Mucosa of stomach (tissue), 1 donor: ENCODE measurements at regions not wholly inside any gene's neighbourhood (a gene's known extent, or its start where the extent isn't known, plus 50 kb on each side); places are given as distances from the start of the nearest gene placed in this dataset.

ENCODE experiments used
- H3K27me3 ChIP-seq: one replicate; pipeline ENCODE4 v1.7.0; 2013; ENCODE audit warnings: mild to moderate bottlenecking, low read length; ENCODE audit not compliant: control insufficient read depth, insufficient read depth
- H3K36me3 ChIP-seq: one replicate; pipeline ENCODE4 v1.7.0; 2013; ENCODE audit warnings: low read length; ENCODE audit not compliant: control insufficient read depth, insufficient read depth
- H3K4me1 ChIP-seq: one replicate; pipeline ENCODE4 v1.7.0; 2013; ENCODE audit warnings: mild to moderate bottlenecking, low read length; ENCODE audit not compliant: control insufficient read depth, insufficient read depth
- H3K4me3 ChIP-seq: one replicate; pipeline ENCODE4 v1.7.0; 2013; ENCODE audit warnings: low read length
- H3K9ac ChIP-seq: one replicate; pipeline ENCODE4 v1.7.0; 2013; ENCODE audit warnings: mild to moderate bottlenecking, low read length, moderate library complexity
- H3K9me3 ChIP-seq: one replicate; pipeline ENCODE4 v1.7.0; 2013; ENCODE audit warnings: mild to moderate bottlenecking, low read length, moderate library complexity; ENCODE audit not compliant: control insufficient read depth
- donor health status: Pancreatic carcinoma.

DNA sequence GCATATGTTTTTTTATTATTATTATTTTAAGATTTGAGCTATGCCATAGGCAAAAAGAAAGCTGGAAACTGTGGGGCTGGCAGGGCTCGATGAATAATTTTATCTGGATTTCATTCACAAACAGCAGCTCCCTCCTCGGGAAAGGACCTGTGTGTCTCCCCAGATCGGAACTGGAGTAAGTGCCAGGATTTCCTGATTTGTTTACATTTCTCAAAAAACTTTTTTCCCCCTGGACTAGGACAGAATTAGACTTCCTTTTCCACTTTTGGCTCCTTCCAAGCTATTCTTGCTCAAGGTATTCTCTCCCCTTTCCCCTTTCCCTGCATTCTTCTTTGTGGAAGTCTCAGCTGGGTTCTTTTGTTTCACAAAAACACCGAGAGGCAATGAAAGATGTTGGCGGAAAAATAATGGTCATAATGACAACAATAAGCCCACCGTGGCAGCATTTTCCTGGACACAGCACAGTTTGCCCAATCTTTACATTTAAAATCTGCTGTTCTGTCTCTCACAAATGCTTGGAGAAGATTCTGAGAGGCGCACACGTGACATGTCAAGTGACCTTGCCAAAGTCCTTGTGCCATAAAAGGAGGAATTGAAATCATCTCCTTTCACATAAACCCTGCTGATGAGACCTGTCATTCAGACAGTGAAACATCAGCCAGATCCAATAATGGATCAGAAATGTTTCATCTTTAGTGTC is 85.8 kb upstream of the PREP start:
- Histone ChIP-seq H3K4me1 (no peaks in the 10 kb centered on the region), H3K9me3 (no peaks in the 10 kb centered on the region), H3K4me3 (no peak overlapping the region), H3K36me3 (no peaks in the 10 kb centered on the region), H3K27me3 (no peaks in the 10 kb centered on the region), H3K9ac (no peak overlapping the region)

DNA sequence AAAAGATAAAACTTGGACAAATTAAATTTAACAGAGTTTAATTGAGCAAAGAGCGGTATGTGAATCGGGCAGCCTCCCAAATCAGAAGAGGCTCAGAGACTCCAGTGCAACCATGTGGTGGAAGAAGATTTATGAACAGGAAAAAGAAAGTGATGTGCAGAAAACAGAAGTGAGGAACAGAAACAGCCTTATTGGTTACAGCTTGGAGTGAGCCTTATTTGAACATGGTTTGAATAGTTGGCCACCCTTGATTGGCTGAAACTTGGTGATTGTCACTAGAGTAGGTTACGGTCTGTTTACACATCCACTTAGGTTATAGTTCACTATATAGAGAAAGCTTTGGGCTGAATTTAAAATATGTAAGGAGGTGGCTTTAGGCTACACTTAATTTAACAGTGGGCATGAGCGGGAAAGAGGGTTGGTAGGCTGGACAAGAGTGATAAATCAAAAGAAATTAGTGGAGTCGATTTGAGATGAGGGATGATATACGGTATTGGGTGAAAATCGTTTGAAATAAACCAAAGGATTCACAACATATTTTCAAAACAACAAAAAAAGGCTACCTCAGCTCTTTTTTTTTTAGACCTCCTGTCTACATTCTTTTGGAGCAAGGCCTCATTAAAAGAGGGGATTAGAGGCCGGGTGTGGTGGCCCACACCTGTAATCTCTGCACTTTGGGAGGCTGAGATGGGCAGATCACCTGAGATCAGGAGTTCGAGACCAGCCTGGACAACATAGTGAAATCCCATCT is 84.3 kb upstream of the PREP start:
- no peak overlapping the region for H3K4me3 ChIP-seq
- no peaks in the 10 kb centered on the region for H3K4me1 ChIP-seq
- no peaks in the 10 kb centered on the region for H3K9me3 ChIP-seq

DNA sequence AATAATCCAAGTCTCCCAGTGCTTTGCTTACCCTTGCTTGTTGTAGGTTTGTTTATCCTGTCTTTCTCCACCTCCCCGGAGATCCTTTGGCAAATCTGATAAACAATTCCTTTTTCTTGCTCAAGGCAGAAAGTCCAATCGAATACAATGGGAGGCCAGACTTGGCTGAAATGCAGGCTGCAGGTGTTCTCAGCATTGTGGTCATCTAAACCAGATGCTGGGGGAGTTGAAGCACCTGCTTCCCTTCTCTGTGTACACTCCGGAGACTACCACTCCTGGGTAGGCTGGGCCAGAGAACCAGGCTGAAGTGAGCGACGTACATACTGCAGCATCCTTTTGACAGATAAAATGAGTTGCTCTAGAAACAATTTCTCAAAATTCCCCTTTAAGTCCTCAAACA is 82.6 kb upstream of the PREP start:
- H3K4me1 ChIP-seq: no peaks in the 10 kb centered on the region
- no peak overlapping the region for H3K4me3 ChIP-seq
- no peak overlapping the region for H3K9ac ChIP-seq
- no peaks in the 10 kb centered on the region for H3K36me3 ChIP-seq
- H3K9me3 ChIP-seq: no peaks in the 10 kb centered on the region
- no peaks in the 10 kb centered on the region for H3K27me3 ChIP-seq

More for the DNA sequence above, 84.3 kb upstream of the PREP start:
- no peak overlapping the region for H3K9ac ChIP-seq
- no peaks in the 10 kb centered on the region for H3K27me3 ChIP-seq
- H3K36me3 ChIP-seq: no peaks in the 10 kb centered on the region

DNA sequence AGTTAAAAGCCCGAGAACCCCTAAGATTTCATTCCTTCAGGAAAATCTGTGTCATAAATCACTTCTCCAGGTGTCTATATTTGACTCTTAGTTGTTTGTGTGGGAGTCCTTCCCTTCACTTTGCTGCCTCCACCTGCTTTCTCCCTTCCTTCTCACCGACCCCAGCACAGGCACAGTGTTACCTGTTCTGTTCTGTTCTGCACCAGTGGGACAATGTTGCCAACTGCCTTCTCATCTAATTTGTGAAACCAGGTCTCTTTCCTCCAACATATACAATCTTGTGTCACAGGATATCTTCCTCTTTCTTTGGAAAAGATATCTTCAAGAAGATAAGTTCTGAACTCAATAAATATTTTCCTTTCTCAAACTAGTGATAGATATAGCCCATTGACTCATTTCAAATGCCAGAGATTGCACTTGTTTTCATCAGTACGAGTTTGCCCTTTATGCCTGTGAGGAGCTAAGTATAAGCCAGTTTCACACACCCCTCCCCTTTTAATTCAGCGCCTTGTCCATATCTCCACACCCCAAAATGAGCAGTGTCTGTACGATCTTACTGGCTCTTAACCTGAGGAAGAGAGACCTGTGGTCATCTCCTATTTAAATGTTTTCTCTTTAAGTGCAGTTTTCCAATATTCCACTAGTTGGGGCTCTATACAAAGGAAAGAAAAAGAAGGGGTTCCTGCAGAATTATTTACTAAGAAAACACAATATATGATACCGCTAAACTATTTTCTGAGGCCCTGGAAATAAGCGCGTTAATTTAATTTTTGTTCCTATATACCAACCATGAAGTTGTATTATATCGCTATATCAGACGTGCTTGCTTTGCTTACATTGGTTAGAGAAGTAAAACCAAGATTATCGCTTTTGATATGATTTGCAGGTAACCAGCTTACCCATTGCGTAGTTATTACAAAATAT is 81.6 kb upstream of the PREP start:
- no peak overlapping the region for H3K9ac ChIP-seq
- no peaks in the 10 kb centered on the region for H3K9me3 ChIP-seq
- no peaks in the 10 kb centered on the region for H3K4me1 ChIP-seq
- H3K27me3 ChIP-seq: no peaks in the 10 kb centered on the region
- H3K4me3 ChIP-seq: no peak overlapping the region
- H3K36me3 ChIP-seq: no peaks in the 10 kb centered on the region

DNA sequence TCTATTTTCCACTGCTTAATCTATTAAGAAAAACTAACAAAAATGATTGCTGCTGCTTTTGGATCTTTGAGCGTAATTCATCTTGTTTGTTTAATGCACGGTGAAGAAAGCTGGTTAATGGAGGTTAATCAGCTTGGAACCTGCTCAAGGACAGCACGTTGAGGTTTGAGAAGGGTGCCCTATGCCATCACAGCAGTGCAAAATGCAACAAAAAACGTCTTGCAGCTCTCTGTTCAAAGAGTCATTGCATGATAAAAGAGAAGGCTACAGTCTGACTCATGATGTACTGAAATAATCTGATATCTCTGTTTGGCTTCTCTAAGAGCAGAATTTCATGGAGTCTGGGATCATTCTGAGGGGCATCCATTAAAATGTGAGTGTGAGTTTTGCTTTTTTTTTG is 80.6 kb upstream of the PREP start:
- no peaks in the 10 kb centered on the region for H3K27me3 ChIP-seq
- H3K4me1 ChIP-seq: no peaks in the 10 kb centered on the region
- H3K36me3 ChIP-seq: no peaks in the 10 kb centered on the region

DNA sequence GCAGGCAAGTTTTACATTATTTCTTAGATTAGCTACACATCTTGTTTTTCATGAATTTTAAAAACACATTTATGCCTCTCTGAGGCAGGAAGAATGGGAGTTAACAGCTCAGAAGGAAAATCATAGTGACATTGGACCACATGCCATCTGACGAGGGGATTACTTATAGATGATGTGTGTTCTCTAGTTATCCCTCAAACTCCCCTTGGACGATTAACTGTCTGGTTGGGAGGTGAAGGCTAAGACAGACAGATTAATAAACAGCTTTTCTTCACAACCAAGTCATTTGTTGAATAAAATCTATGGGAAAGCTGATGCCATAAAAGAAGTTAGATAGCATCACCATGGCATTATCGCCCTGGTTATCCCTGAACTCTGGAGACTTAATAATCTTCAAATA is 80.0 kb upstream of the PREP start:
- Histone ChIP-seq H3K4me1 (no peaks in the 10 kb centered on the region), H3K9me3 (no peaks in the 10 kb centered on the region), H3K27me3 (no peaks in the 10 kb centered on the region), H3K9ac (no peak overlapping the region), H3K36me3 (no peaks in the 10 kb centered on the region), H3K4me3 (no peak overlapping the region)

More for the DNA sequence above, 80.6 kb upstream of the PREP start:
- no peaks in the 10 kb centered on the region for H3K9me3 ChIP-seq
- H3K4me3 ChIP-seq: no peak overlapping the region
- H3K9ac ChIP-seq: no peak overlapping the region

DNA sequence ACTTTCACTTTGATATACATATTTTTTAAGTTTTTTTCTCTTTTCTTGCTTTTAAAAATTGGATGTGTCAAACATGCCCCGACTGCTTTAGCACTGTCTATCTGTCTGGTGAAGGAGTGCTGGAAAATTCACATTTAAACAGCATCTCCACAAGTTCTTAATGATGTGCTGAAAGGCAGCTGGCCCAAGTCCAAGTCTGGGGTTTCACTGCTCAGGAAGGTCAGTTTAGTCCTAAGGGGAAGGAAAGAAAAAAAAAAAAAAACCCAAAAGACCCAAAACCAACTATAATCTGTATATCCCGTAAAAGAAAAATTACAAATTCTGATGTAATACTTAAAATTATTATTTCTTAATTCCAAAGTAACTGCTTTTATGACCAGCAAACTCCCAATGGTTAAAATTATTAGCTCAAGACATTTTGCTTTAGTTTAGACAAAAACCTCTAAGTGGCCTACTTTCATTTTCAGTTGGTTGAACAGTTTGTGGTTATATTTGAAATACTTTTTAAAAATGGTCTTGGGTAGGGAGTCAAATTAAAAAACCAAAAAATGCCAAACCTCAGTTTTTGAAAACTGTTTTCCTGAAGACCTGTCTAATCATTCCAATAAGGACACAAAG is 79.5 kb upstream of the PREP start:
- H3K27me3 ChIP-seq: no peaks in the 10 kb centered on the region
- no peak overlapping the region for H3K9ac ChIP-seq
- H3K9me3 ChIP-seq: no peaks in the 10 kb centered on the region
- no peaks in the 10 kb centered on the region for H3K36me3 ChIP-seq
- H3K4me3 ChIP-seq: no peak overlapping the region
- no peaks in the 10 kb centered on the region for H3K4me1 ChIP-seq

DNA sequence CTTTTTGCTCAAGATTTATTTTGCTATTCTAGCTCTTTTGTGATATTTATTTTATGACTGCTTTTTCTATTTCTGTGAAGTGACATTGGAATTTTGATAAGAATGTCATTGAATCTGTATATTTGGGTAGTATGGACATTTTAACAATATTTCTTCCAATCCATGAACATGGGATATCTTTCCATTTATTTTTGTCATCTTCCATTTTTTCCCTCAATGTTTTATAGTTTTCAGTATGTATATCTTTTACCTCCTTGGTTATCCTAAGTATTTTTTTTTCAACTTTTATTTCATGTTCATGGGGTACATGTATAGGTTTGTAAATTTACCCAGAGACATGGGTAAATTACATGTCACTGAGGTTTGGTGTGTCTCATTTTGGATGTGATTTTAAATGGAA is 74.1 kb upstream of the PREP start:
- H3K9me3 ChIP-seq: no peaks in the 10 kb centered on the region
- H3K4me1 ChIP-seq: no peaks in the 10 kb centered on the region
- no peak overlapping the region for H3K9ac ChIP-seq

DNA sequence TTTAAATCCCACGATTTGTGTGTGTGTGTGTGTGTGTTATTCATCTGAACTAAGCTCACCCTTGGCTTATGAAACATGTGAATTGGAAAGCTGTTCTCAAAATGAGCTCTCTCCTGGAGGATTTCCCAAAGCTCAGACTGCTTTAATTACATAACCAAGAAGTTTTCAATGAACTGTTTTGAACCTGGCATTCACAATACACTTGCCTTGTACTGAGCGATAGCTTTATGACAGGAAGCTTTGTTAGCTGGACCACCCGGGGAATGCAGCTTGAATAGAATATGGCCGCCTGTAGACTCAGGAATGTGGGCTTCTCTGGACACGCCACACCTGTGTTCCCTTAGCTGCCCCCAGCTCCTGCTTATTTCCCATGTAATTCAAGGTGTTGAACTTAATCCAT is 71.4 kb upstream of the PREP start:
- H3K9me3 ChIP-seq: no peaks in the 10 kb centered on the region
- no peak overlapping the region for H3K4me3 ChIP-seq
- no peaks in the 10 kb centered on the region for H3K36me3 ChIP-seq
- H3K4me1 ChIP-seq: no peaks in the 10 kb centered on the region
- no peaks in the 10 kb centered on the region for H3K27me3 ChIP-seq
- no peak overlapping the region for H3K9ac ChIP-seq

More for the DNA sequence above, 74.1 kb upstream of the PREP start:
- Histone ChIP-seq H3K27me3 (no peaks in the 10 kb centered on the region), H3K4me3 (no peak overlapping the region), H3K36me3 (no peaks in the 10 kb centered on the region)

DNA sequence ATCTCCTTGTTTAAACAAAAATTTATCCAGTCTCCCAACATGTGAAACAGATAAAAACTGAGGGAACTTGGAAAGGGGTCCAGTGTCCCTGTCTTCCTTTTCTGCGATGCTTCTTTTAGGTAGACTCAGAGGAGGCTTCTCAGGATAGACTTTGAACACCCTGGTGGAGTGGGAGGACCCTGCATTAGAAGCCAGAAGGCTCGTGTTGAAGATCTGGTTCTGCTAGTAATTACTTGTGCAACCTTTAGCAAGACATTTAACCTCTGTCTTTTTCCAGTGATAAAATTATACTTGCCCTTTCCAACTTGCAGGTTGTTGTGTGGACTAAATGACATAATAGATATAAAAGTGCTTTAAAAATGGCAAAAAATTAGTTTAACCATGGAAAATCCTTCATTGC is 67.1 kb upstream of the PREP start:
- H3K4me1 ChIP-seq: no peaks in the 10 kb centered on the region
- H3K9ac ChIP-seq: no peak overlapping the region
- H3K27me3 ChIP-seq: no peaks in the 10 kb centered on the region
- H3K36me3 ChIP-seq: no peaks in the 10 kb centered on the region
- H3K4me3 ChIP-seq: no peak overlapping the region
- no peaks in the 10 kb centered on the region for H3K9me3 ChIP-seq

DNA sequence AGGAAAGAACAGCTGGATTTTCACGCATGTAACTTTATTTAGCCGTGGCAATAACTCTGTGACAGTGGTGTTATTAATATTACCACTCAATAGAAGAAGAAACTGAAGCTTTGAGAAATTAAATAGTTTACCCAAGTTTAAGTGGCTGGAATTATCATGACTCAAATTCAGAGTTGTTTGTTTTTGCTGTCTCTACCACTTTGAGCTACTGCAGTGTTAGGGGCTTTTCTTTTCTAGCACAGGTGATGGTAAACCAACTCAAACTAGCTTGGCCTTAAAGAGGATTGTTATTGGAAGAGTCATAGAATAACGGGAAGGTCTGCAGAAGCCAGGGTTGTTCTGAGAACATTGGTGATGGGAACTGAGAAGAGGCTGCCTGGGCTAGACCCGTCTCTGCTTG is 66.0 kb upstream of the PREP start:
- no peaks in the 10 kb centered on the region for H3K4me1 ChIP-seq
- no peak overlapping the region for H3K4me3 ChIP-seq
- H3K36me3 ChIP-seq: no peaks in the 10 kb centered on the region
- H3K27me3 ChIP-seq: no peaks in the 10 kb centered on the region
- H3K9me3 ChIP-seq: no peaks in the 10 kb centered on the region
- no peak overlapping the region for H3K9ac ChIP-seq
